Suprapubic skin (tissue), 4 donors: ENCODE measurements at regions not wholly inside any gene's neighbourhood (a gene's known extent, or its start where the extent isn't known, plus 50 kb on each side); places are given as distances from the start of the nearest gene placed in this dataset.

ENCODE experiments used
- POLR2A ChIP-seq, 2 donors: fragments of 450-650 bp; IDR thresholded peaks; one replicate each; pipeline ENCODE4 v1.6.1; 2017; ENCODE audit warnings: antibody characterized with exemption in 2 of 2, mild to moderate bottlenecking in 2 of 2, moderate library complexity in 2 of 2
- POLR2AphosphoS5 ChIP-seq, 3 donors: sonication (generic); formaldehyde crosslinking; IDR thresholded peaks; one replicate each; pipeline ENCODE4 v1.6.1; 2017; ENCODE audit warnings: antibody characterized with exemption in 3 of 3
- TF ChIP-seq, protein P1 (sequence below), 2 donors: fragments of 200-600 bp in 1 of 2; fragments of 450-650 bp in 1 of 2; sonication (generic) in 1 of 2; IDR thresholded peaks; one replicate each; pipeline ENCODE4 v1.5.1; 2016 to 2019; ENCODE audit warnings: antibody characterized with exemption in 2 of 2, mild to moderate bottlenecking in 1 of 2, moderate library complexity in 1 of 2

DNA sequence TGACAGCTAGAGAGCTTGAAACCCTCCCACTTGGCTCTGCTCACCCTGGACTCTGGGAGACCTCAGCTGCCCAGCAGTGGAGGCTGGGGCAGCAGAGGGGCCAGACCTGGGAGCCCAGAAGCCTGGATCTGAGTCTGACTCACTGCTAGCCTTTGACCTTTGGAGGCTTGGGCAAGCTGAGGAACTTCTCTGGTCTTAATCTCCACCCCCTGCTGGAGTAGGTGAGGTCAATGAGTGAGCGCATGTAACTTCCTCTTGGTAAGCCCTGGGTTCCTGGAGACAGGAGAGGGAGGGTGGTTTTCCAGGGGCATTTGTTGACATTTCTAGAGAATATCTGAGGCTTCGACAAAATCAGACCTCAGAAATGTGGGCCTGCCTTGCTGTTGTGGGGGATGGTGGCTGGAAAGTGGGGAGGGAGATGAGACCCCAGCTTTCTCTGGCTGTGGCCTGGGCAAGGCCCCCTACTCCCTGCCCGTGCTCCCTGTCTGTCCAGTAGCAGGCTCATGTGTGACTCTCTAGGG is 73.0 kb upstream of the YWHAQ start:
- TF ChIP-seq POLR2A (IDR thresholded peaks at IDR 0.05): no peak
- TF ChIP-seq POLR2AphosphoS5 (IDR thresholded peaks at IDR 0.05): no peak
- TF ChIP-seq, protein P1, sequence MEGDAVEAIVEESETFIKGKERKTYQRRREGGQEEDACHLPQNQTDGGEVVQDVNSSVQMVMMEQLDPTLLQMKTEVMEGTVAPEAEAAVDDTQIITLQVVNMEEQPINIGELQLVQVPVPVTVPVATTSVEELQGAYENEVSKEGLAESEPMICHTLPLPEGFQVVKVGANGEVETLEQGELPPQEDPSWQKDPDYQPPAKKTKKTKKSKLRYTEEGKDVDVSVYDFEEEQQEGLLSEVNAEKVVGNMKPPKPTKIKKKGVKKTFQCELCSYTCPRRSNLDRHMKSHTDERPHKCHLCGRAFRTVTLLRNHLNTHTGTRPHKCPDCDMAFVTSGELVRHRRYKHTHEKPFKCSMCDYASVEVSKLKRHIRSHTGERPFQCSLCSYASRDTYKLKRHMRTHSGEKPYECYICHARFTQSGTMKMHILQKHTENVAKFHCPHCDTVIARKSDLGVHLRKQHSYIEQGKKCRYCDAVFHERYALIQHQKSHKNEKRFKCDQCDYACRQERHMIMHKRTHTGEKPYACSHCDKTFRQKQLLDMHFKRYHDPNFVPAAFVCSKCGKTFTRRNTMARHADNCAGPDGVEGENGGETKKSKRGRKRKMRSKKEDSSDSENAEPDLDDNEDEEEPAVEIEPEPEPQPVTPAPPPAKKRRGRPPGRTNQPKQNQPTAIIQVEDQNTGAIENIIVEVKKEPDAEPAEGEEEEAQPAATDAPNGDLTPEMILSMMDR (IDR thresholded peaks at IDR 0.05): no peak
